Activated CD4-positive, alpha-beta T cell treated with anti-CD3 and anti-CD28 coated beads, Interleukin-2, Interleukin-4, amounts not matched to agents 100 ng/mL and 50 ng/mL, durations not matched to agents 16 hours and 8 hours (primary cell): ENCODE measurements at regions not wholly inside any gene's neighbourhood (a gene's known extent, or its start where the extent isn't known, plus 50 kb on each side); places are given as distances from the start of the nearest gene placed in this dataset.

Experiments
- DNase-seq: peaks from one replicate; pipeline ENCODE4 v3.0.0-alpha.2; 2020; ENCODE audit warnings: low spot score

DNA sequence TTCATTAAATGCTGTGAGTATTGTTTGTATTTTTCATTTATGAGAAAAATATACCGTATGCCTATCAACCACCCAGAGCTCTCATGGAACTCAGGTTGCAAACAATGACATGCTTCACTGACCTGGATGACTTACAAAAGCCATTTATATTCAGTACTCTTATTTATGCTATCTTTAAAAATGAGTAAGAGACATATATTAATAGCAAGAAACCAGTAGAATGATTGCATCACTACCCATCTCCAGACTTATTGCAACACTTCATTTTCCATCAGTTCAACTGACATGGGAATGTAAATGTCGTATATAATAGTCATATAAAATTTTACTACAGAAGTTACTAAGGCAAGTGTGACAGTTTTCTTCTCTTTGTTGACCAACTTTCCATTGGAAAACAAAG lies 69.1 kb downstream of the OTP start:
- no peak for DNase-seq

DNA sequence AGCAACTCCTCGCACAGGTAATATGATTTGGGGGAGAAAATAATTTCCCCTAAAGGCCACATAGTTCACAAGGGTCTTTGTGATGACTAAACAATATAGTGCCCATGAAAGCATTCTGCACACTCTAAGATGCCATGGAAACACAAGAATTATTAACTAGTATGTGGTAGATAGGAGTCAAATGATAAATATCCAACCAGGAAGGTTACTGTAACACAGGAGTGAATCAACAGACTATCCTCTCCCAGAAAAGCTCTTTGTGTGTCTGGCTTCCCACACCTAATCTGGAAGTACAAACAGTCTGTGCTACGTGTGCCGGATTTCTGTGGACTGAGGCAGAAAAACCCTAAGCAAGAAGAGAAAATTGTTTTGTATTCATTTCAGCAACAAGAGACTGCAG lies 70.0 kb downstream of the OTP start:
- DNase-seq, result no peak

DNA sequence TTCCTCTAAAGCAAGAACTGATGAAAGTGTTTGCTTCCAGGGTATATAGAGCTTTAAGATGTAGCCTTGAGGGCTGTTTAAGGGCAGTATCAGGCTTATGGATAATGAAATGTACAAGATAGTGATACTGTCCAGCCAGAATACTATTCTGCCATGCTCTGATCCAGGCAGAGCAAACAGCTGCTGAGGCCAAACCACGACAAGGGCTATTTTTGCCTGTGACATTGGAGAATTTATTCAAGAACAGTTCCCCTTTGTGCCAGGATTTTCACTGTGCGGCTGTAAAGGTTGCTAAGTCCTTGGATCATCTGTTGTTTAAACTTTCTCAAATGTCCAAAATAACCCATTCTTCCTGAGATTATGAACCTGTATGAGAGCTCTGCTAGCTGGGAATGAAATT lies 70.4 kb downstream of the OTP start:
- DNase-seq, result no peak

DNA sequence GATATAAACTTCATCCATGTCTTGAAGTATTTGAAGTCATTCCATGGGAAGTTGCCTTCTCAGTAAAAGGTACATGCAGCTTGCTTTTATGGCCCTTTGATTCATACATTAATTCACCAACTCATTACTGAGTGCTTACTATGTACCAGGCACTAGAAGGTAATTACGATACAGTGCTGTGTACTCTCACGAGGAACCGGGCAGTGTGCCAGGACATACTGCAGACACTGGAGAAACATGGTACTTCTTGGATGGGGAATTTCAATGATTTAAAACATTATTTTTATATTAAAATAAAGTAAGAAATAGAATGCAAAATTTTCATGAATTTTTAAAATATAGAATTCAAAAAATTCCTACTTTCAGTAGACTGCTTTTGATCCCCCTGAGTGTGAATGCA lies 71.4 kb upstream of the WDR41 start:
- no peak for DNase-seq

DNA sequence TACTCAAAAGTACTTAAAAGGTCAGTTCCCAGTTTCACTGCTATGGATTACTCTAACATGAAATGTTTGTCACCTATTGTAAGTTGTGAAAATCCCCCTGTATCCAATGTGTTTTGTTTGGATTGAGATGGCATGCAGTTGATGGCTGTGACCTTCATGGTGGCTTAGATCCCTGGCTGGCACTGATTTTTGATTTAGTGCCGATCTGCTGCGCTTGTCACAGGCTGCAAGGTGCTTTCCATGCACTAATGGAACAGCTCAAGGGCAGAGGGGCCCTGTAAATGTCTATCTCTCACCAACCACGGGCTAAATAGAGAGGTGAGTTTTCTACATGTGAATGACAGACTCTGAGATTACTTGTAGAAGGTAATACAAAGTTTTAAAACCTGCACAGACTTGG lies 69.8 kb upstream of the WDR41 start:
- DNase-seq, result no peak

DNA sequence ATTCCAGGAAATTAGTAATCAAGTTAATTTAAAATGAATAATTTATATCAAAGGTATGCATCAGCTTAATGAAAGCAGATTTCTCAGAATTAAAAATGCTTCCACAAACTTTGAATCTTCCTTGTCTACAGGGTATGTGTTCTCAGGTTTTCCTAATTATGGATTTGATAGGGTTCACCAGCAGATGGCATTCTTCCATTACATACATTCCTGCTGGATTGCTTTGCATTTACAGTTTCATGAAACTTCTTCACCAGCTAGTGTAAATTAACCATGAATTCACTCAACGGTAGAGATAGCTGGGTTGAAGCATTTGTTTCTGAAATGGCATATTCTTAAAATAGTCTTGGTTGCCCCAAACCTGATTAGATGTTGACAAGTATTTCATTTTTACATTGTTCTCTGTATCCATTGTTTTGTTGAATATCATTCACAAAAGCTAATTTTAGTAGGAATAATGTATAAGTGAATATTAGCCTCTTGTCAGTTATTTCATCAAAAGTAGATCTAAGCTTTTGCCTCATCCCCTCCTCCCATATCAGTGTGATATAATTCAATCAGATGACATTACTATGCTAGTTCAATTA lies 68.7 kb upstream of the WDR41 start:
- DNase-seq, result peak; percentile 11

DNA sequence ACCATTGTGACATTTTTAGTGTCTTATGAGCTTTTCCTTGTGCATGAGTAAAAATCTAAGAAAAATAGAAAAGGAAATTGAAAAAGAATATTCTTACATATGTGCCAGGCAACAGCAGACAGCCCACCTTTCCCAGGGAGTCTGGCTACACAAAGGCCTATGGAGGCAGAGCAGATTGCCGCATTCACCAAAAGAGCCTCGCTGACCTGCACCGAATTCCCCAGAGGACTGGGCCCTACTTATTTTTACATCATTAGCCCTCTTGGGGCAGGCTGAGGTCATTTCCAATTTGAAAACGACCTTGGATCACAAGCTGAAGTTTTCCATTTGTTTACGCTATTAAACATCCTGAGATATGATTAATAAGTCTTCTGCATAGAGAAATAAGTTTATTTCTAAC lies 66.2 kb upstream of the WDR41 start:
- DNase-seq, result no peak

DNA sequence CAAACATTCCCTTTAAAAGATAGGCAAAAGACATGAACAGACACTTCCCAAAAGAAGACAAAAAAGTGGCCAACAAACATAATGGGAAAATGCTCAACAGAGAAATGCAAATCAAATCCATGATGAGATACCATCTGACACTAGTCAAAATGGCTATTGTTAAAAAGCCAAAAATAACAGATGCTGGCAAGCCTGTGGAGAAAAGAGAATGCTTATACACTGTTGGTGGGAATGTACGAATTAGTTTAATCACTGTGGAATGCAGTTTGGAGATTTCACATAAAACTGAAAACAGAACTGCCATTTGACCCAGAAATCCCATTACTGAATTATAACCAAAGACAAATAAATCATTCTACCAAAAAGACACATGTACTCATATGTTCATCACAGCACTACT lies 58.3 kb upstream of the WDR41 start:
- no peak for DNase-seq

DNA sequence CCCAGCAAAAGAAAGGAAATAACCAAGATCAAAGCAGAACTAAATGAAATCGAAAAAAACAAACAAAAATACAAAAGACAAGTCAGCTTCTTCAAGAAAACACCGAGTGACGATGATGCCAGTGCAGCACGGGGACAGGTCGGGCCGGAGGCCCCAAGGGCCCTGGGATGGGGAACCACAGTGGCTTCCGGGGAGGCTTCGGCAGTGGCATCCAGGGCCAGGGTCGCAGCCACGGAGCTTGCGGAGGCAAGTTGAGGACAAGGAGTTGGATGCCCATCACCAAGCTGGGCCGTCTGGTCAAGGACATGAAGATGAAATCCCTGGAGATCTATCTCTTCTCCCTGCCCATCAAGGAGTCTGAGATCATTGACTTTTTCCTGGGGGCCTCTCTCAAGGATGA lies 53.2 kb upstream of the WDR41 start:
- no peak for DNase-seq
